NCI-H82 treated with DMSO at 0.1 percent for 48 hours (cell line): ENCODE measurements at regions not wholly inside any gene's neighbourhood (a gene's known extent, or its start where the extent isn't known, plus 50 kb on each side); places are given as distances from the start of the nearest gene placed in this dataset.
"Not testable (repeated sequence)": the region's sequence is repeated elsewhere in the genome, so short reads cannot be mapped to it uniquely, and the experiment has no call there.

Source experiments
- DNase-seq: peaks from one replicate; lab custom pipeline; 2025; ENCODE audit not compliant: unreplicated experiment; lab: John Stamatoyannopoulos, UW

- DNase-seq, result not testable (repeated sequence)
Observed at GRCh38 chr2:64280812-64281211, 136.6 kb upstream of the PELI1 start.

GRCh38 chr2:64283006-64283570 lies 138.9 kb upstream of the PELI1 start:
- DNase-seq, result no peak

- DNase-seq, result no peak
Observed at GRCh38 chr2:64283641-64284361, 139.6 kb upstream of the PELI1 start.

- no peak for DNase-seq
Observed at GRCh38 chr2:64284751-64285150, 140.5 kb upstream of the PELI1 start.

GRCh38 chr2:64287202-64287740 lies 143.1 kb upstream of the PELI1 start:
- no peak for DNase-seq

GRCh38 chr2:64288321-64289193 lies 144.3 kb upstream of the PELI1 start:
- no peak for DNase-seq

GRCh38 chr2:64289251-64289650 lies 145.0 kb upstream of the PELI1 start:
- DNase-seq, result no peak

- DNase-seq, result no peak
Observed at GRCh38 chr2:64289737-64290136, 145.5 kb upstream of the PELI1 start.

GRCh38 chr2:64291181-64291580 lies 147.0 kb upstream of the PELI1 start:
- DNase-seq, result no peak

GRCh38 chr2:64295326-64296139 lies 151.3 kb upstream of the PELI1 start:
- DNase-seq, result no peak

GRCh38 chr2:64296140-64296480 lies 151.9 kb upstream of the PELI1 start:
- no peak for DNase-seq

GRCh38 chr2:64296695-64297346 lies 152.6 kb upstream of the PELI1 start:
- no peak for DNase-seq

- no peak for DNase-seq
Observed at GRCh38 chr2:64298161-64298560, 153.9 kb upstream of the PELI1 start.

GRCh38 chr2:64300066-64300465 lies 153.9 kb upstream of the LGALSL start:
- DNase-seq, result no peak

- DNase-seq, result no peak
Observed at GRCh38 chr2:64303250-64303649, 150.7 kb upstream of the LGALSL start.

GRCh38 chr2:64307421-64307820 lies 146.5 kb upstream of the LGALSL start:
- DNase-seq, result no peak

- no peak for DNase-seq
Observed at GRCh38 chr2:64311191-64311910, 142.6 kb upstream of the LGALSL start.

GRCh38 chr2:64311948-64312621 lies 141.9 kb upstream of the LGALSL start:
- no peak for DNase-seq
